Neural cell (in vitro differentiated cells): ENCODE measurements at regions not wholly inside any gene's neighbourhood (a gene's known extent, or its start where the extent isn't known, plus 50 kb on each side); places are given as distances from the start of the nearest gene placed in this dataset.

Source experiments
- H2AFZ ChIP-seq: fragments of 200-600, 300-800 bp; sonication (generic), shearing (Covaris generic); 2 replicates; pipeline ENCODE4 v1.6.0; 2014; ENCODE audit warnings: low read depth, mild to moderate bottlenecking, antibody characterized with exemption, low read length, moderate library complexity
- H3F3A ChIP-seq: fragments of 200-600 bp; shearing (Covaris generic); 2 replicates; pipeline ENCODE4 v1.6.1; 2016; ENCODE audit warnings: mild to moderate bottlenecking, moderate library complexity, mixed read lengths, antibody characterized with exemption, low read length; ENCODE audit not compliant: insufficient read depth, poor library complexity, severe bottlenecking
- H3K27ac ChIP-seq: fragments of 200-600, 300-800 bp; sonication (generic), shearing (Covaris generic); 2 replicates; pipeline ENCODE4 v1.5.1; 2014; ENCODE audit warnings: mild to moderate bottlenecking, low read length, moderate library complexity
- H3K27me3 ChIP-seq: fragments of 300-800, 200-600 bp; sonication (generic), shearing (Covaris generic); 2 replicates; pipeline ENCODE4 v1.6.0; 2014; ENCODE audit warnings: mild to moderate bottlenecking, low read depth, low read length, moderate library complexity; ENCODE audit not compliant: insufficient read depth
- H3K36me3 ChIP-seq: fragments of 300-800, 200-600 bp; sonication (generic), shearing (Covaris generic); 2 replicates; pipeline ENCODE4 v1.5.1; 2014; ENCODE audit warnings: mild to moderate bottlenecking, antibody characterized with exemption, low read length, moderate library complexity; ENCODE audit not compliant: insufficient read depth
- H3K4me2 ChIP-seq: fragments of 300-800, 200-600 bp; sonication (generic), shearing (Covaris generic); 2 replicates; pipeline ENCODE4 v1.6.0; 2014; ENCODE audit warnings: mild to moderate bottlenecking, low read length
- H3K4me3 ChIP-seq: fragments of 300-800, 200-600 bp; sonication (generic), shearing (Covaris generic); 2 replicates; pipeline ENCODE4 v1.5.1; 2014; ENCODE audit warnings: mild to moderate bottlenecking, low read length, moderate library complexity
- H3K79me2 ChIP-seq: fragments of 200-600 bp; shearing (Covaris generic); replicated peaks from 2 replicates; pipeline ENCODE4 v1.6.0; 2014; ENCODE audit warnings: mild to moderate bottlenecking, low read length, moderate library complexity; ENCODE audit not compliant: insufficient read depth
- H3K9ac ChIP-seq: fragments of 300-800, 200-600 bp; sonication (generic), shearing (Covaris generic); 2 replicates; pipeline ENCODE4 v1.6.1; 2016; ENCODE audit warnings: mild to moderate bottlenecking, low read length, mixed read lengths
- H3K9me2 ChIP-seq: fragments of 200-600 bp; shearing (Covaris generic); 2 replicates; pipeline ENCODE4 v1.6.1; 2016; ENCODE audit warnings: mild to moderate bottlenecking, low read length, mixed read lengths; ENCODE audit not compliant: insufficient read depth
- H3K9me3 ChIP-seq: fragments of 200-600, 300-800 bp; sonication (generic), shearing (Covaris generic); 2 replicates; pipeline ENCODE4 v1.6.1; 2016; ENCODE audit warnings: mild to moderate bottlenecking, mixed run types, low read length, moderate library complexity, mixed read lengths
- H4K20me1 ChIP-seq: fragments of 200-600 bp; shearing (Covaris generic); 2 replicates; pipeline ENCODE4 v1.6.1; 2016; ENCODE audit warnings: mild to moderate bottlenecking, mixed run types; ENCODE audit not compliant: insufficient read depth
- CTCF ChIP-seq: fragments of 450-650 bp; IDR thresholded peaks from 2 replicates; pipeline ENCODE4 v1.5.1; 2014; ENCODE audit warnings: antibody characterized with exemption, mild to moderate bottlenecking, moderate library complexity; ENCODE audit not compliant: poor library complexity, severe bottlenecking
- EP300 ChIP-seq: fragments of 450-650 bp; conservative IDR thresholded peaks from 2 replicates; pipeline ENCODE4 v1.6.1; 2014; ENCODE audit warnings: antibody characterized with exemption, mild to moderate bottlenecking, moderate library complexity; ENCODE audit not compliant: poor library complexity, severe bottlenecking
- EZH2 ChIP-seq: fragments of 200-600, 300-800 bp; shearing (Covaris generic), sonication (generic); IDR thresholded peaks from 2 replicates; pipeline ENCODE4 v1.6.1; 2014; ENCODE audit warnings: antibody characterized with exemption, low read length, borderline replicate concordance, mild to moderate bottlenecking; ENCODE audit not compliant: insufficient read depth, poor library complexity, severe bottlenecking
- MXI1 ChIP-seq: fragments of 450-650 bp; conservative IDR thresholded peaks from 2 replicates; pipeline ENCODE4 v1.6.1; 2014; ENCODE audit warnings: antibody characterized with exemption, mild to moderate bottlenecking; ENCODE audit not compliant: poor library complexity, severe bottlenecking
- POLR2AphosphoS5 ChIP-seq: IDR thresholded peaks from 2 replicates; pipeline ENCODE4 v1.6.1; 2012
- RAD21 ChIP-seq: fragments of 450-650 bp; conservative IDR thresholded peaks from 2 replicates; pipeline ENCODE4 v1.6.1; 2014; ENCODE audit warnings: antibody characterized with exemption, mild to moderate bottlenecking, moderate library complexity
- REST ChIP-seq: IDR thresholded peaks from 2 replicates; pipeline ENCODE4 v1.6.1; 2012; ENCODE audit warnings: borderline replicate concordance
- SMC3 ChIP-seq: fragments of 450-650 bp; conservative IDR thresholded peaks from 2 replicates; pipeline ENCODE4 v1.6.1; 2014; ENCODE audit warnings: antibody characterized with exemption, mild to moderate bottlenecking, moderate library complexity; ENCODE audit not compliant: poor library complexity
- TAF1 ChIP-seq: IDR thresholded peaks from 2 replicates; pipeline ENCODE4 v1.6.1; 2012; ENCODE audit warnings: low read depth

- H3K27ac ChIP-seq = no peak overlapping the region
- H4K20me1 ChIP-seq = no peaks in the 10 kb centered on the region
- no peaks in the 10 kb centered on the region for H3K79me2 ChIP-seq
- H3K9ac ChIP-seq = no peak overlapping the region
- no peaks in the 10 kb centered on the region for H3K27me3 ChIP-seq
- no peaks in the 10 kb centered on the region for H3K36me3 ChIP-seq
- no peak overlapping the region for H3K4me3 ChIP-seq
- H3K9me3 ChIP-seq = no peaks in the 10 kb centered on the region
- H3K4me2 ChIP-seq = no peak overlapping the region
- no peaks in the 10 kb centered on the region for H3K9me2 ChIP-seq
- no peak overlapping the region for H2AFZ ChIP-seq
- no peak for TF ChIP-seq TAF1
- TF ChIP-seq SMC3 = no peak
- no peak for TF ChIP-seq POLR2AphosphoS5
- TF ChIP-seq REST = no peak
- no peak for TF ChIP-seq RAD21
- no peak for TF ChIP-seq MXI1
- H3F3A ChIP-seq = no peaks in the 10 kb centered on the region
Measured at GRCh38 chr10:117894339-117894738, 152.4 kb downstream of the RAB11FIP2 start.

GRCh38 chr10:117896517-117896916 lies 150.2 kb downstream of the RAB11FIP2 start:
- H3K4me3 ChIP-seq = no peak overlapping the region
- H3K27ac ChIP-seq = no peak overlapping the region
- no peaks in the 10 kb centered on the region for H3F3A ChIP-seq
- TF ChIP-seq TAF1 = no peak
- TF ChIP-seq MXI1 = no peak
- TF ChIP-seq SMC3 = no peak
- no peak for TF ChIP-seq EP300
- TF ChIP-seq CTCF = no peak
- TF ChIP-seq EZH2 = no peak
- no peak for TF ChIP-seq POLR2AphosphoS5
- TF ChIP-seq RAD21 = no peak
- TF ChIP-seq REST = no peak
- no peak overlapping the region for H3K4me2 ChIP-seq
- no peak overlapping the region for H2AFZ ChIP-seq
- H3K27me3 ChIP-seq = no peaks in the 10 kb centered on the region
- no peaks in the 10 kb centered on the region for H3K9me2 ChIP-seq
- H3K36me3 ChIP-seq = no peaks in the 10 kb centered on the region
- H4K20me1 ChIP-seq = no peaks in the 10 kb centered on the region
- H3K9me3 ChIP-seq = no peaks in the 10 kb centered on the region
- no peak overlapping the region for H3K9ac ChIP-seq
- no peaks in the 10 kb centered on the region for H3K79me2 ChIP-seq
